ENCODE measurements at regions not wholly inside any gene's neighbourhood (a gene's known extent, or its start where the extent isn't known, plus 50 kb on each side); places are given as distances from the start of the nearest gene placed in this dataset.
A peak's percentile ranks its signal among the peaks of the same experiment; 100 is the strongest.
"Not testable (repeated sequence)": the region's sequence is repeated elsewhere in the genome, so short reads cannot be mapped to it uniquely, and the experiment has no call there.

- intact Hi-C loops (cut with DNase I), result no loop called here
- no peak overlapping the region for H3K27ac ChIP-seq
- no peak for DNase-seq
- no peak for TF ChIP-seq CTCF (IDR thresholded peaks at IDR 0.05)
- TF ChIP-seq POLR2A (IDR thresholded peaks at IDR 0.05), result no peak
- WGBS, 4 donors, result 73 to 84% (median 78%) methylated on average over 2 of the region's 2 CpGs
- H3K36me3 ChIP-seq, result no peaks in the 10 kb centered on the region
- no peak overlapping the region for H3K4me3 ChIP-seq
- no peaks in the 10 kb centered on the region for H3K27me3 ChIP-seq
- ATAC-seq, result no peak
- H3K4me1 ChIP-seq, result no peaks in the 10 kb centered on the region
- H3K9me3 ChIP-seq, result no peaks in the 10 kb centered on the region
Measured at GRCh38 chr7:53351681-53352080, 316.2 kb downstream of the POM121L12 start.

- Histone ChIP-seq H3K9me3 (peaks cover 0 to 11% (median 0%) of the 10 kb centered on the region in 12 donors), H3K4me1 (no peaks in the 10 kb centered on the region), H3K27ac (no peak overlapping the region), H3K27me3 (no peaks in the 10 kb centered on the region), H3K4me3 (no peak overlapping the region), H3K36me3 (no peaks in the 10 kb centered on the region)
- TF ChIP-seq POLR2A (IDR thresholded peaks at IDR 0.05) (no peak), CTCF (IDR thresholded peaks at IDR 0.05) (peak in 2 of 12 donors; percentile 14 to 17)
- ATAC-seq (peak in 3 of 4 donors; percentile 36 to 67 (median 45)), DNase-seq (peak in 1 of 5 donors; percentile 16)
- WGBS, 4 donors, result 61 to 67% (median 66%) methylated on average over 2 of the region's 2 CpGs
- intact Hi-C loops (cut with DNase I), result no loop called here
Measured at GRCh38 chr7:53358269-53358668, 322.8 kb downstream of the POM121L12 start.

- H3K4me3 ChIP-seq, result no peak overlapping the region
- intact Hi-C loops (cut with DNase I), result no loop called here
- ATAC-seq, result peak in 1 of 4 donors; percentile 64
- H3K4me1 ChIP-seq, result no peaks in the 10 kb centered on the region
- peaks cover 0 to 5% (median 0%) of the 10 kb centered on the region in 12 donors for H3K9me3 ChIP-seq
- no peaks in the 10 kb centered on the region for H3K27me3 ChIP-seq
- DNase-seq, result no peak
- 25 to 30% (median 27%) methylated on average over 3 of the region's 3 CpGs for WGBS, 4 donors
- no peaks in the 10 kb centered on the region for H3K36me3 ChIP-seq
- H3K27ac ChIP-seq, result no peak overlapping the region
- TF ChIP-seq CTCF (IDR thresholded peaks at IDR 0.05) (no peak), POLR2A (IDR thresholded peaks at IDR 0.05) (no peak)
Measured at GRCh38 chr7:53383131-53383530, 347.7 kb downstream of the POM121L12 start.

- H3K4me1 ChIP-seq; H3K9me3 ChIP-seq; H3K4me3 ChIP-seq; H3K27ac ChIP-seq; H3K27me3 ChIP-seq; H3K36me3 ChIP-seq; intact Hi-C loops (cut with DNase I); ATAC-seq; DNase-seq: not testable (repeated sequence)
- 93 to 98% (median 94%) methylated on average over 5 to 19 of the region's 19 CpGs for WGBS, 4 donors
Measured at GRCh38 chr7:53385239-53385638, 349.8 kb downstream of the POM121L12 start.

GRCh38 chr7:53387515-53387914, 352.1 kb downstream of the POM121L12 start:
- DNase-seq (peak in 1 of 5 donors; percentile 47), ATAC-seq (no peak)
- Histone ChIP-seq H3K4me1 (no peaks in the 10 kb centered on the region), H3K27me3 (no peaks in the 10 kb centered on the region), H3K27ac (no peak overlapping the region), H3K4me3 (no peak overlapping the region), H3K9me3 (peaks cover 0 to 5% (median 0%) of the 10 kb centered on the region in 12 donors), H3K36me3 (no peaks in the 10 kb centered on the region)
- TF ChIP-seq CTCF (IDR thresholded peaks at IDR 0.05), result no peak
- no peak for TF ChIP-seq POLR2A (IDR thresholded peaks at IDR 0.05)
- intact Hi-C loops (cut with DNase I), result no loop called here
- 90 to 93% (median 91%) methylated on average over 12 of the region's 12 CpGs for WGBS, 4 donors
